ENCODE measurements at regions not wholly inside any gene's neighbourhood (a gene's known extent, or its start where the extent isn't known, plus 50 kb on each side); places are given as distances from the start of the nearest gene placed in this dataset.

GRCh38 chr17:13688716-13689115 lies 87.0 kb upstream of the HS3ST3A1 start:
- DNase-seq (ENCODE audit: low read depth): no peak
- TF ChIP-seq CTCF (IDR thresholded peaks at IDR 0.05; ENCODE audit: insufficient read depth, low read length, severe bottlenecking): no peak
- Histone ChIP-seq H3K36me3 (ENCODE audit: control insufficient read depth, insufficient read depth, low read length) (no peaks in the 10 kb centered on the region), H3K27me3 (ENCODE audit: control insufficient read depth, insufficient read depth, low read length) (no peaks in the 10 kb centered on the region), H3K4me3 (ENCODE audit: low read depth, low read length) (no peak overlapping the region)
- FAIRE-seq: peak; percentile 58

- DNase-seq (ENCODE audit: low read depth): peak; percentile 18
Measured at GRCh38 chr17:13690806-13691205, 89.1 kb upstream of the HS3ST3A1 start.

GRCh38 chr17:13694934-13695333 lies 93.2 kb upstream of the HS3ST3A1 start:
- Histone ChIP-seq H3K27me3 (ENCODE audit: control insufficient read depth, insufficient read depth, low read length) (no peaks in the 10 kb centered on the region), H3K36me3 (ENCODE audit: control insufficient read depth, insufficient read depth, low read length) (no peaks in the 10 kb centered on the region), H3K4me3 (ENCODE audit: low read depth, low read length) (no peak overlapping the region)
- TF ChIP-seq CTCF (IDR thresholded peaks at IDR 0.05; ENCODE audit: insufficient read depth, low read length, severe bottlenecking): no peak
- DNase-seq (ENCODE audit: low read depth) (no peak), FAIRE-seq (no peak)

More at GRCh38 chr17:13690806-13691205, 89.1 kb upstream of the HS3ST3A1 start:
- H3K27me3 ChIP-seq (ENCODE audit: control insufficient read depth, insufficient read depth, low read length): no peaks in the 10 kb centered on the region
- no peak overlapping the region for H3K4me3 ChIP-seq (ENCODE audit: low read depth, low read length)
- no peak for TF ChIP-seq CTCF (IDR thresholded peaks at IDR 0.05; ENCODE audit: insufficient read depth, low read length, severe bottlenecking)
- no peak for FAIRE-seq
- no peaks in the 10 kb centered on the region for H3K36me3 ChIP-seq (ENCODE audit: control insufficient read depth, insufficient read depth, low read length)

GRCh38 chr17:13698832-13699231 lies 97.1 kb upstream of the HS3ST3A1 start:
- DNase-seq (ENCODE audit: low read depth) (no peak), FAIRE-seq (no peak)
- no peak for TF ChIP-seq CTCF (IDR thresholded peaks at IDR 0.05; ENCODE audit: insufficient read depth, low read length, severe bottlenecking)
- no peaks in the 10 kb centered on the region for H3K36me3 ChIP-seq (ENCODE audit: control insufficient read depth, insufficient read depth, low read length)
- H3K27me3 ChIP-seq (ENCODE audit: control insufficient read depth, insufficient read depth, low read length): no peaks in the 10 kb centered on the region
- H3K4me3 ChIP-seq (ENCODE audit: low read depth, low read length): no peak overlapping the region

GRCh38 chr17:13699261-13699660 lies 97.5 kb upstream of the HS3ST3A1 start:
- no peaks in the 10 kb centered on the region for H3K27me3 ChIP-seq (ENCODE audit: control insufficient read depth, insufficient read depth, low read length)
- TF ChIP-seq CTCF (IDR thresholded peaks at IDR 0.05; ENCODE audit: insufficient read depth, low read length, severe bottlenecking): no peak
- DNase-seq (ENCODE audit: low read depth) (no peak), FAIRE-seq (no peak)
- H3K4me3 ChIP-seq (ENCODE audit: low read depth, low read length): no peak overlapping the region
- no peaks in the 10 kb centered on the region for H3K36me3 ChIP-seq (ENCODE audit: control insufficient read depth, insufficient read depth, low read length)

GRCh38 chr17:13702266-13702665 lies 100.5 kb upstream of the HS3ST3A1 start:
- no peak overlapping the region for H3K4me3 ChIP-seq (ENCODE audit: low read depth, low read length)
- no peaks in the 10 kb centered on the region for H3K36me3 ChIP-seq (ENCODE audit: control insufficient read depth, insufficient read depth, low read length)
- H3K27me3 ChIP-seq (ENCODE audit: control insufficient read depth, insufficient read depth, low read length): no peaks in the 10 kb centered on the region
- no peak for FAIRE-seq
- TF ChIP-seq CTCF (IDR thresholded peaks at IDR 0.05; ENCODE audit: insufficient read depth, low read length, severe bottlenecking): no peak
- no peak for DNase-seq (ENCODE audit: low read depth)

Data from bronchial epithelial cell (primary cell).